Activated naive CD4-positive, alpha-beta T cell (primary cell): ENCODE measurements at regions not wholly inside any gene's neighbourhood (a gene's known extent, or its start where the extent isn't known, plus 50 kb on each side); places are given as distances from the start of the nearest gene placed in this dataset.

ENCODE experiments used
- DNase-seq, 4 experiments: peaks; one replicate each; lab custom pipeline; 2025; lab: John Stamatoyannopoulos, UW

DNA sequence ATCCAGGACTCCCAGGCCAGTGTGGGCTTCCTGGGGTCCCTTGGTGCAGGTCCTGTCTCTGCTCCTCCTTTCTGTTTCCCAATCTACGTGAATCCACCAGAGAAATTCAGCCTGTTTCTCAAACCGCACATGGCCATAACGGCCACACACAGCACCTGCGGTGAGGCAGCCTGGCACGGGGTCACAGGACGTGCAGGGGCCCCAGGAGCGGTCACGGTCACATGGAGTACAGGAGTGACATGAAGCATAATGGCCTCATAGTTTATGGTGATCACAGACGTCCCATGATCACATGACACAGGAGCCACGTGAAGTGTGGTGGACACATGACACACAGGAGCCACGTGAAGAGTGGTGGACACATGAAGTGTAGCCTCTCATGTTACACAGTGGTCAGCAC is 248.5 kb upstream of the IRX4 start:
- no peak for DNase-seq

DNA sequence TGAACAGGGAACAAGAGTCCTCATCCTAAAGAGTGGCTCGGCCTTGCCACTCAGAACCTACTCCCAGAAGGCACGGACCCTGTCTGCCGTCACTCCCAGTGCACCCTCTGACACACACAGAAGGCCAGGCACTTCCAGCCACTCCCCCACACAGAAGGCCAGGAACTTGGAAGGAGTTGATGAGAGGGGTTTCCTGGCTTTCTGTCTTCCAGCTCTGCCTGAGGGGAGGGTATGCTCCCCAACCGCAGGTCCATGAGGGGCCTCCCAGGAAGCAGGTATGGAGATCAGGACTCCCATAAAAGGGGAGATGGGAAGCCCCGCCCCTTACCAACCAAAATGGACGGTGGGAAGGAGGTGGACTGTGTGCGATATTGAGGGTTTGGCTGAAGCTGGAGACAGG is 247.6 kb upstream of the IRX4 start:
- no peak for DNase-seq

DNA sequence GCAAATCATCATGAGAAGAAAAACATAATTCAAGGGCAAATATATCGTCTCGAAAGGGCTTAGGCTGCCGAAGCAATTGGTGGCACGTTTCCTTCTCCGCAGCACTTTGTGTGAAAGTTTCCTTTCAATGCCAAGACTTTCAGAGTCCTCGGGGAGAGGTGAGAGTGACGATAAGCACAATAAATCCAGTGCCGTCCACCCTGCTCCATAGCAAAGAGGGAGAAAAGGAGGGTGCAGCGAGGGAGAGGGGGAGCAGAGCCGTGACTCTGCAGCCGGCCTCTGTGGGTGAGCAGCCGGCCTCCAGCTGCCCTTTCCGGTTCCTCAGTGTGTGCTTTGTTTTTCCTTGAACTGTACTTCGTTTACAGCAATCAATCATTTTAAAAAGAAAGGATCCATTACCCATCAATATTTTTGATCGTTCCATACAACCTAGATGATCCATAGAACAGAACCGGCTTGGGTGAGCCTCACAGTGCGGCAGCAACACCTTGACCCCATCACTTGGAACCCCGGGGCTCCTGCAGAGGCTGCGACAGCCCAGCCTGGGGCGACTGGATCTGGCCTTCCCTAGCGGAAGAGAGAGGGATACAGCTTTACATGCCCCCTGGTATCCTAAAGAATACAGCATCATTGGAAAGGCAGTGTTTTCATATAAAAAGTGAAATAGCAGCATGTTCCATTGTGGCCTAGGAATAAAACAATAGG is 247.0 kb upstream of the IRX4 start:
- DNase-seq = no peak

DNA sequence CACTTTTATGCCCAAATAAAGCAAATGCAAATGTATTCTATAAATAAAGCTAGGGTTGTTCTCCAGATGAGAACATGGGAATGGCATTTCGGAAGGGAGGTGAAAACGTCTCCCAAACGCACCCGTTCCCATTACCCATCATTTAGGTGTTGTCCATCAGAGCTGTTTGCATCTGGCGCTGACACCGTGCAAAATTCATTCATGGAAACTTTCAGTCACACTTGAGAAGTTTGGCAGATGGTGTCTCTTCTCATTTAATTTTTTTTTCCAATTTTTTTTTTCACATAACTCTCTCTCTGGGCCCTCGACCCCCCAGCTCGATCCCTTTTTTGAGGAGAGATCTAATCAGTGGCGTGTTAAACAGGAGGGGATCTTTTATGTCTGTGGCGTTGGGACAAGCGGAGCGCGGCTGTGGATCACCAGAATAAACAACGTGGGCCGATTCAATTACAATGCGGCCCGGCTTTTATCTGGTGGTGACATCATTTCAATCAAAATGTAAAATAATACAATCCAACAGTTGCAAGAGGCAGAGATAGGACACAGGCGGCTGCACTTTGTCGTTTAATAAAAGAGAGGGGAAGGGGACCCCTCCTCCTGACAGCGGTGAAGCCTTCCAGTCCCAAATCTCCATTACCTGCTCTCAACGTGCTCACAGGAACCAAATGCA is 246.1 kb upstream of the IRX4 start:
- DNase-seq = no peak

DNA sequence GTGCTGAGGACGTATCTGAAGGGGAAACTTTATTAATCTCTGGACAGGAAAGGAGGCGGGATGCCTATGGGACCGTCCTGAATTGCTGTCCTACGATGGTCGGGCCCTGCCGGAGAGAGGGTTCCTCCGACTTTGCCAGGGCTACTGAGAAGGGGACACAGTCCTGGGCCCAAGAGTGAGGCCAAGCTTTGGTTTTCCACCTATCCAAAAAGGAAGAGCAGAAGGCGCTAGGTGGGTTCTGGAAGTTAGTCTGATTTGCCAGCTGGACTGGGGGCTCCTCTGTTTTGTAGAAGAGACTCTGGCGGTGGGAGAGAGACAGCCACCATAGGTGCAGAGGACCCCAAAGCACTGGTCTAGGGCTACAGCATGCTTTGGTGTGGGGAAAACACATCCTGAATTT is 243.8 kb upstream of the IRX4 start:
- no peak for DNase-seq

DNA sequence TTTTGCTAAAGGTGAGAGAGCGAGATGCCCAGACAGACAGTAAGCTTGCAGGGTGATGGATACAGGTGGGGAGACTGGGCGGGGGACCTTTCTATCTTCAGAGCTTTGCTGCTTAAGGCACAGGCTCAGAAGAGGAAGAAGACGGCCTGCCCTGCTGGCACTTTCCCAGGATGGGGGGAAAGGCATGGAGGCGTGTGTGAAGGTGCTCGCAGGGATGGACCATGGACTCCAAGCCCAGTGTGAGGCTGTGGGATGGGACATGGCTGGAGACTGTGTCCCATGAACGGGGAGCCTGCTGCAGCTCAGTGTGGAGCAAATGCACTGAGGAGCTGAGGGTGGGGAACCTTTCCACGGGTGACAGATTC is 243.2 kb upstream of the IRX4 start:
- DNase-seq = no peak

DNA sequence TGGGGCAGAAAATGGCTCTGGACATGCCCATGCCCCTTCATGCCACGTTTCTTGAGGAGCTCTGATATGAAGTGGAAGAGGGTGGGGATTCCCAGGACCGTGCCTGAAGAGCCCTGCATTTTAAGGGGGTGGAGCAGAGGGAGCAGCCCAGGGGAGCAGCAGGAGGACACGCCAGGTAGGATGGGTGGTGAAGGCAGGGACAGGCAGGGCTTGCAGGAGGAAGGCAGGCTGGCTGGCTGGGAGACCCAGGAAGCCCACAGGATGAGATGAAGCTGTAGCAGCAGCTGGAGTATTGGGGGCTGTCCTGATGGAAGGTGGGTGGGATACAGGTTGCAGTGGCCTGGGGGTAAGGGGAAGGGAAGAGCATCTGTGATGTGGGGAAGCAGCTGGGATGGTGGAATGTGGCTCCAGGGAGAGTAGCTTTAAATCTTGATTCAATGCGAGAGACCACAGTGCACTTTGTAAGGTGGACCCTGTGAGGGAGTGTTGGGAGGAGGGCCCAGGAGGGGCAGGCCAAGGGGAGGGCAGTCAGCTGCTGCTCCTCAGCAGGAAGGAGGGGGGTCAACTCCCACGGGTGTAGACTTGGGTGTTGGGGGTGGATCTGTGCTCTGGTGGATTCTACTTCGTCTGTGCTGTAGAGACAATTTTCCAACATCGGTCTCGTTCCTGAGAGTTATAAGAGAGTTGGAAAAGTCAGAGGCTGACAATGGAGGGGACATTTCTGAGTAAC is 242.6 kb upstream of the IRX4 start:
- DNase-seq = no peak

DNA sequence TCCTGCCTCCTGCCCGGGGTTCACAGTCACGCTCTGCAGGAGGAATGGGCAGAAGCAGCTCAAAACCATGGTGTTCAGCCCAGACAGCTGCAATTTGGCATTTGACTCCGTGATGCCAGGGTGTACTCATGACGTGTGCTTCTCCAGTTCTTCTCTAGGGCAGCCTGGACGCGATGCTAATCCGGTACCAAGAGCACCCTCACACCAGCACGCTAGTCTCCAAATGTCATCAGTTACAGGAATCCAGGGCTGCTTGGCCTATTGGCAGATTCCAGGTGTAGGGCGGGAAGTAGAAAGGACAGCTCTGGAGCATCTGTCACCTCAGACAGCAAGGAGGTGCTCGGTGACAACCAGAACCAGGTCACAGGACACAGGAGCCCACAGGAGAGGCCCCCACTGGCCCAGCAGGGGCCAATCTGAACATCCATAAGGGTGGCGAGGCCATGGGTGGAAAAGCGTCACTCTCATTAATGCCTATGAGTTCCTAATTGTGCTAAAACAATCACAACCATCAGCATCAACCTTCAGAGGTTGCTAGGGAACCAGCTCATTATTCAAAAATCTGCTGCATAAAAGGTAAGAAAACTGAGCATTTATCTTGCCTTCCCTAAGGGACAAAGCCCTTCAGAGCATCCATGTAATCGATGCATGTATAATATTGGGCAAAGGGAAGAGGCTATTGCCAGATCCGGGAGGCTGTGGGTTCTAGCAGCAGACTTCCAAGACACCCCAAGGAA is 241.9 kb upstream of the IRX4 start:
- no peak for DNase-seq

DNA sequence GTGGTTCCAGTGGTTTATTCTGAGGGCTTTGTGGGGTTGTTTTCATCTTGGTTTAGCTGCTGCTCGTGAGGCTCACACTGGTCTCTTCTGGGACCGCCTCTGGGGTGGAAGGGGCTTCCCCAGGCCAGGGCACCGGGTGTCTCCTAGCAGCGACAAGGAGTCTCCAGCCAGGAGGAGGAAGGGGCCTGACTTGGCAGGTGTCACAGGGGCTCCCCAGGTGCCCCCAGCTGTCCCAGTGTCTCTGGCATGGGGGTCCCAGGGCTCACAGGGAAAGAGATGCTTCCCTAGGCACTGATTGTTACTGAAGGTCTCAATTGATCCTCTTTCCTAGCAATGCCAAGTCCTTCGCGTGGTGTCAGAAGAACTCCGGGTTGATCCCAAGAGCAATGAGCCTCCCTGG is 241.1 kb upstream of the IRX4 start:
- no peak for DNase-seq

DNA sequence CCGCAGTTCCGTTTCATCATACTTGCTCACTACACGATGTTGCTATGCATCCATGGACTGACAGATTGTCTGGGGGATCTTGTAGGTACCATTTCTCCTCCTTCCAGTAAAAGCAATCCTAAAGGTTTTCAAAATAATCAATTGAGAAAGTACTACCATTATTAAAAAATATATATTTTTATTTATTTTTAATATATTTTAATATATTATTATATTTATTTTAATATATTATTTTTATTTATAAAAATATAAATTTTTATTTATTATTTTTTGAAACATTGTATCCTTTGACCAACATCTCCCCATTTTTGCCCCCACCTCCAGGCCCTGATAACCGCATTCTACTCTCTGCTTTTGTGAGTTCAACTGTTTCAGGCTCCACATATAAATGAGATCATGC is 237.6 kb upstream of the IRX4 start:
- DNase-seq = no peak

DNA sequence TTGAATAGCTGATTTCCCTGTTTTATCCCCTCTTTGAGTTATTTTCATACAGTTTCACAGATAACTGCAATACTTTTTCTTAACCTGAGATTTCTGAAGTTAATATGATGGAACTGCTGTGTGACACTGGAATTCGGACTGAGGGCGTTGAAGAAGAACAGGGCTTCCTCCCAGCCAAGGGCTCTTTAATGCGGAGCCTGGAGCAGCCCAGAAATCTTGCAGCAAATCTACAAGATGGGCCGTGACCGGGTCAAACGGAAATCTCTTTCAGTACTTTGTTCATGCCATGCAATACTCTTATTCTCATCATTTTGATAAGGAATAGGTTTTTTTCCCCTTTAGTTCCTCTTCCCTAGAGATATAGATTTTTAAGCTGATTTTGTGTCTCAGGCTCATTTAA is 236.8 kb upstream of the IRX4 start:
- no peak for DNase-seq

DNA sequence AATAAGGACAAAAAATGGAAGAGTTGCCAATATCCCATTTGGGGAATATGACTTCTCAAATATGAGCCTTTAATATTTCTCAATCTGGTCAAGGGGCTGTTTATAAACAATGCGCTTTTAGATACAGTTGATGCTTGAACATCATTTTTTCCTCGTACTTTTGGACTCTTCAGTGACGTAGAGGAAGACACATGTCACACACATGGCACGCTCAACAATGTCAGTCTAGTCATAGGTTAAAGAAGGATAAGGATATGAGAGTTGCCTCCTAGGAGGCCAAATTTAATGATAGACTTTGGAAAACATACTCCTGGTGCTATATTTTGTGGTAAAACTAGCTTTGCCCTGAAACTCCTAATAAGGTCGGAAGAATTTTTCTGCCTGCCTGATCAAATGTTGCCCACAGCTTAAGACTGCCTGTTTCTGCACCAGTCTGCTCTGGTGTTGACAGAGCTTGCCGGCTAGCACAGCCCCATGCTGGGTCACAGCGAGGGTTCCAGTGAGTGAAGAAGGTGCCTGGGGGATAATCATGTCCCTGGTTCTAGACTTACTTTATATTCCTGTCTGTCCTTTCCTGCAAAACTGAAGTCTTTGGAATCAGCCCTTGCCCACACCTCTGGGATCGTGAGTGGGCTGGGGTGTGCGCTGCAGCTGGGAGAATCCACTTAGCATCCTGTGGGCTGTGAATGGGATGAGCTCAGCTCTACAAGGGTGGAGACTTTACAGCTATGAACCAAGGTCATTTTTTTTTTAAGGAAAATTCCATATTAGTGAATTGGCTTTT is 230.8 kb upstream of the IRX4 start:
- no peak for DNase-seq

DNA sequence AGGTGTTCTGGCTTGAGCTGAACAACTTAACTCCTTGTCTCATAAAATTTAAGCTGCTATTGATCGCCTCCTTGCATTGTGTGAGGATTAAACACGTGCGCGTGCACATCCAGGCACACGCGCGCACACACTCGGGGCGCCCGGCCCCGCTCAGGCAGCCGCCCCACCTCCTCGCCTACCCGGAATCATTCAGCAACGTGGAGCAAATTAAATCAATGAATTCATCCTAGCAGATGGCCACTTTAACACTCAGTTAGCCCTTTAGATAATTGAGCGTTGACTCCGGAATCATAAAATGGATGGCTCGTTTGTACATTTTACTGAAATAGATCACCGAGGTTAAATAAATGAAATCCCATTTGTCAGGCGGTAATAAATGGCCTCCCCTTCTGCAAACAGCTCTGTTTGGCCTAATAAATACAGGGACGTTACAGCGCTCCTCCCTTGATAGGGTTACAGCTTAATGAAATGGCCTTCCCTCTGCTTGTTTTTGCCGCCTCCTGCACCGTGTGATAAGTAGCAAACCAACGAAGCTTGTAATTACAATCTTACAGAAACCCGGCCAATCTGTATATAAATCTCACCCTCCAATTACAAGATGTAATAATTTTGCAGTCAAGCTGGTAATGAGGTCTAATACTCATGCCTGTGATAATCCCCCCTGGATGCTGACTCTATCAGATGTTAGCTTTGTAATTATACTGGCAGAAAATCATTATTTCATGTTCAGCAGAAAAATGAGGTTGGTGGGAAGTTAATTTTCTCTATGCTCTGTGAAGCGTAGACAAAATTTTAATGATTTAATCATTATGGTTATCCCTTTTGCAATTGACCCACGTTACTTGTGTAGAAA is 229.7 kb upstream of the IRX4 start:
- DNase-seq = no peak

DNA sequence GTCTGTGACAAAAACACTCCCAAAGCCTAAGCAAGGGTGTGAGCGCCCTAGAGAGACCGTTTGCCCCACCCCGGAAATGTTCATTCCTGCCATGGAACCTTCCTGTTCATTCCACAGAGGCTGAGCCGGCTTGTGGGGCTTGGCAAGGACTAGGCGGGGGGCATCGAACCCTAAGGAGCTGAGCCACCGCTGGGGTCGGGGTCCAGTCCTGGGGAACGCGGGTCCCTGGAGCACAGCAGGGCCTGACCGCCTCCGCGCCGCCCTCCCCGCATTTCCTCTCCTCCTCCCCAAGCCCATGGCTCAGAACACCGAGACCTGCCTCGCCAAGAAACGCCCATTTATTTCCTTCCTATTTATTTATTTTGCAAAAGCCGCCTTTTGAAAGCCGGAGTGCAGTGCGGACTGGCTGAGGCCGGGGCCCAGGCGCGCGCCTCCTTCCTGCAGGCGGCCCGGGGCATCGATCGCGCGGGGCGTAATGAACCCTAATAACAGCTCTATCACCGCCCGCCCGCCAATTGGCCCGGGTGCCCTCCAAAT is 228.9 kb upstream of the IRX4 start:
- DNase-seq = no peak

DNA sequence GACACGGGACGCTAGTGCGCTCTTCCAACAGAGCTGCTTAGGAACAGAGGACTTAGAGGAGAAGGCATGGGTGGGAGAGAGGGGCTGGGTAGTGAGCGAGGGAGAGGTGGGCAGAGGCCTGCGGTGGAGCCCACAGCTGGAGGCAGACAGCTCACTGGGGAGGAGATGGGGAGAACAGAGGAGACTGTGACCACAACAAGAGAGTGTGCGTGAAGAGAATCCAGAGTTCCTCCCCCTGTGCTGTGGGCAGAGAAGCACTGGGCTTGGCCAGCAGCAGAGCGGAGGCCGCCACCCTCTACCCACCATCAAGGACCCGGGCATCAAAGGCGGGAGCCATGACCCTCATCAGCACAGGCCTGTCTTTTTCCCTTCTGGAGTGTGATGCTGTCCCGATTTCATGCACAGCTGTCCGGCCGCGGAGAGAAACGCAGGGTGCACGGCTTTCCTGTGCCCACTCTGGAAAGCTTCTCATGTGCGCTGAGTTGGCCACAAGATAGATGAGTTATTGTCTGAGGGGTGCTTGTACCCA is 228.3 kb upstream of the IRX4 start:
- no peak for DNase-seq

DNA sequence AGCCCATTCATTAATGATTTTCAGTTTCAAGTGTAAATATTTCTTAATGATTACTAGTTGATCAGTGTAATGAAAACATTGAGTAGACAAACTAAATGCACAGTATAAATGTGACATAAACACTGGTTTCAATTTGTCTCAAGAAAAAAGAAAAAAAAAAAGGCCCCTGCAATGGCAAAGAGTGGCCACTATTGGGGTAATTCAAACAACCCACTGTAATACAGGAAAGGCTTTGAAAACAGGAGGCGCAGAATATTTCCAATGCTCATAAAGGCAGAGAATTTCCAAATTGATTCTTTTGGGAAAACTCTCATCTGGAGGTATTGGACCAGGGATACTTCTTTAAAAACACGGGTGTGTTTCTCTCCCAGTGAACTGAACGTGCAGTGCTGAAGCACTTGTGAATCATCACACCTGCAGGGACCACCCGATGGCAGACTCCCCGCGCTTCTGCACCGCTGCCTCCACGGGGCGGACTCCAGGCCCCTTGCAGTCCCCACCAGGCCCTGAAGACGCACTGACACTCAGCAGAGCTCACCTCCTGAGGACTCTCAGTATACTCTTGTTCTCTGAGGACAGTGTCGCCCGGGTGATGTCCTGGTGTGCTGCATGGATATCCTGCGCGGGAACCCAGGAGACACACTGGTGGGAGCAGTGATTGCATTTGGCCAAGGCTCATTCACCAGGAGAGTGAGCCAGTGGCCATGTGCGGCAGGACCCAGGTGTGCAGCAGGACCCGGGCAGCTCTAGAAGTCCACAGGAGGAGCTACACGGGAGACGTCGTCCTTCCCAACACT is 227.6 kb upstream of the IRX4 start:
- no peak for DNase-seq

DNA sequence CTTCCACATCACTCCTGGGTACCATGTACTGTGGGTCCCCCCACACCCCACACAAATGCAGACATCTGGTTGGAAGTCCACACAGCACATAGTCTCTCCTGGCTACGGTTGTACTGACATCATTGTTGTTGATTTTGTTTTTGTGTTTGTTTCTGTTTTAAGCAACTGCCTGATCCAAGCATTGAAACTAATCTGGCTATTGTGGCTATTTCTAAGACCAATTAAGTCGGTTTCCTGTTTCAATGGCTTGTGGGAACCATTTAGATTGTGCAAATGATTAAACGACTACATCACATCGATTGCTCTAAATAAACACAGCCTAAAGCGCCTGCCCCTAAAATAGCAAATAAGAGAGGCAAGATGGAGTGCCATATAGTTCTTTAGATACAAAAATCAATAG is 226.8 kb upstream of the IRX4 start:
- no peak for DNase-seq

DNA sequence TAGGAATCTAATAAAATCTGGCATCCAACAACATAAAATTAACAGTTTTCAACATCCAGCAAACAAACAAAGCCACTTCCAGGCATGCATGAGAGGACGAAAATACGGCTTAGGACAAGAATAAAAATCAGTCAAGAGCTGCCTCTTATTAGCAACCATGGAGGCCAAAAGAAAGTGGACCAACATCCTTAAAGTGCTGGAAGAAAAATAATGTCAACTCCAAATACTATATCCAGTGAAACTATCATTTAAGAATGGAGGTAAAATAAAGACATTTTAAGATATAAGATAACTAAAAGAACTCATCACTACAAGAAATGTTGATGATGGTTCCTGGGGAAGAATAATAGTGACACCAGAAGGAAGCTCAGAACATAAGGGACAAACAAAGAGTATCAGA is 224.0 kb upstream of the IRX4 start:
- no peak for DNase-seq

DNA sequence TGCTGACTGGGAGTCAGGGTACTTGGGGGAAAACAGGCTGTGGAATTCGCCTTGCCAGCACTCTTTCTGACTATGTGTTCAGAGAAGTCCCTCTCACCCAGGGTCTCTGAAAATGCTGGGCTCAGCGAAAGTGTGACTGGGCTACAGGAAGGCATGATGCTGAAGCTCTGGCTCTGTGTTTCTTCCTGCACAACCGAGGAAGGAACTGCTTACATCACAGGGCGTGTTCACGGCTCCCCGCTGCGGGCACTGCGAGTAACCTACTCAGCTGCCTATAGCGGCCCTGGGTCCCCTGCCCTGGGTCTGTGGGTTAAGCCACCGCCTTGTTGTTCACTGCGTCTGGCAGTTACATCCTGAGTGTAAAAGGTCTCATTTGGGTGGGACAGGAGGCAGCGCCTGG is 222.4 kb upstream of the IRX4 start:
- no peak for DNase-seq

DNA sequence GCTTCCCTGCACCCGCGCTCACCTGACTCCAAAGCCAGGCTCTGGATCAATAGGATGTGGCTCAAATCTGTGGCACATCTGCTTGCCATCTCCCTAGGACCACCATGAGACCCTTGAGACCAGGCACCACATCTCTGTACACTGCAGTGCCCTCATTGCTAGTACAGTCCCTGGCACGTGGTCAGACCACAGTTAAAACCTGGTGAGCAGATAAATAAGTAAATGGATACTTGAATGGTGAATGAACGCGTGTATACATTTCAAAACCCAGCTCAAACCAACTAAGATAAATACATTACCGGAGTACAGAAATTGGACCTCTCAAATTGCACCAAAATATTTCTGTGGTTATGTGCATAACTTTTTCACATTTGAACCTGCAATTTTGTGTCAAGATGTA is 221.2 kb upstream of the IRX4 start:
- no peak for DNase-seq
